Activated naive CD8-positive, alpha-beta T cell treated with anti-CD3 and anti-CD28 coated beads, Interleukin-2, amount 10 ng/mL, durations not matched to agents 7 days and 5 days (primary cell): ENCODE measurements at regions not wholly inside any gene's neighbourhood (a gene's known extent, or its start where the extent isn't known, plus 50 kb on each side); places are given as distances from the start of the nearest gene placed in this dataset.

Experiments
- ATAC-seq: fragments of 150-1000 bp; cut with Tn5 transposase; one replicate; pipeline ENCODE4 v1.10.0; 2021; ENCODE audit warnings: low read depth, moderate library complexity
- POLR2A ChIA-PET: fragments of 350-600 bp; sonication (Branson Sonifier 250); formaldehyde crosslinking; loops from one replicate; lab custom pipeline; 2021; ENCODE audit warnings: antibody characterized with exemption; lab: Charles Lee
- DNase-seq: peaks from one replicate; pipeline ENCODE4 v3.0.0; 2021
- H3K27ac Mint-ChIP-seq: one replicate; pipeline ENCODE4 v1.8.0; 2022; ENCODE audit warnings: mild to moderate bottlenecking, mixed read lengths
- H3K27me3 Mint-ChIP-seq: one replicate; pipeline ENCODE4 v1.8.0; 2022; ENCODE audit warnings: mild to moderate bottlenecking, moderate library complexity, mixed read lengths
- H3K36me3 Mint-ChIP-seq: one replicate; pipeline ENCODE4 v1.8.0; 2021; ENCODE audit warnings: mild to moderate bottlenecking, mixed read lengths
- H3K4me1 Mint-ChIP-seq: one replicate; pipeline ENCODE4 v1.8.0; 2021; ENCODE audit warnings: mixed read lengths
- H3K4me3 Mint-ChIP-seq: one replicate; pipeline ENCODE4 v1.8.0; 2022; ENCODE audit warnings: mild to moderate bottlenecking, moderate library complexity, mixed read lengths
- H3K9me3 Mint-ChIP-seq: one replicate; pipeline ENCODE4 v1.8.0; 2021; ENCODE audit warnings: mixed read lengths

- DNase-seq (no peak), ATAC-seq (no peak)
- H3K27me3 Mint-ChIP-seq: no peaks in the 10 kb centered on the region
- no peaks in the 10 kb centered on the region for H3K9me3 Mint-ChIP-seq
- H3K27ac Mint-ChIP-seq: no peak overlapping the region
- H3K36me3 Mint-ChIP-seq: no peaks in the 10 kb centered on the region
- no peak overlapping the region for H3K4me3 Mint-ChIP-seq
- POLR2A ChIA-PET: no interaction called here
- peaks cover 2% of the 10 kb centered on the region for H3K4me1 Mint-ChIP-seq
Observed at GRCh38 chr5:156019571-156020180, 307.3 kb upstream of the SGCD start.

DNA sequence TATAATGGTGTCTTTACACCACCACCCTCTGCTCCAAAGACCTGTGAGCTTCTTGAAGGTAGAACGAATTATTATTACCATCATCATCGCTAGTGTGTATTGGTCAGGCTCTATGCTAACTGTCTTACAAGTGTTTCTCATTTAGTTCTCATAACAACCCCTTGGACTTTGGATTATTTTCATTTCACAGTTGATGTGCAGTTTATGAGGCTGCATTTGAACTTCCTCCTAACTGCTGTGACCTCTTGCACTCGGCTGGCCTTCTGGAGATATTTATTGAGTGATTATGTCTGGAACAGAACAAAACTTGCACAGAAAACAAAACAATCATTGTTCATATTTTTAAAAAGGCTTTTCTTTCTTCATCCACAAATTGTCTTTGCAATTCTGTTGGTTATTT is 306.3 kb upstream of the SGCD start:
- no peak overlapping the region for H3K4me3 Mint-ChIP-seq
- H3K4me1 Mint-ChIP-seq: peaks cover 2% of the 10 kb centered on the region
- POLR2A ChIA-PET: no interaction called here
- ATAC-seq (no peak), DNase-seq (no peak)
- no peaks in the 10 kb centered on the region for H3K9me3 Mint-ChIP-seq
- no peaks in the 10 kb centered on the region for H3K36me3 Mint-ChIP-seq
- H3K27me3 Mint-ChIP-seq: no peaks in the 10 kb centered on the region
- H3K27ac Mint-ChIP-seq: no peak overlapping the region

DNA sequence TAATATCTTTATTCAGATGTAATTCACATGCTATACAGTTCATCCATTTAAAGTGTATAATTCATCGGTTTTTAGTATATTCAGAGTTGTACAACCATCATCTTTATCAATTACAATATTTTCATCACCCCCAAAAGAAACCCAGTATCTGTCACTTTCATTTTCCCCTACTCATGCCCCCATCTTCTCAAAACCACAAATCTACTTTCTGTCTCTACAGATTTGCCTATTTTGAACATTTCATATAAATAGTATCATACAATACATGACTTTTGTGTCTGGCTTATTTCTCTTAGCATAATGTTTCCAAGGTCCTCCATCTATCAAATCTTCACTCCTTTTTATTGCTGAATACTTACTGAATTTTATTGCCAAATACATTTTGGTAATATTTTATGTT is 305.1 kb upstream of the SGCD start:
- Mint-ChIP-seq H3K4me3 (no peak overlapping the region), H3K27me3 (no peaks in the 10 kb centered on the region), H3K9me3 (peaks cover 3% of the 10 kb centered on the region), H3K27ac (no peak overlapping the region), H3K36me3 (no peaks in the 10 kb centered on the region), H3K4me1 (peaks cover 2% of the 10 kb centered on the region)
- POLR2A ChIA-PET: no interaction called here
- ATAC-seq: no peak
- DNase-seq: no peak

DNA sequence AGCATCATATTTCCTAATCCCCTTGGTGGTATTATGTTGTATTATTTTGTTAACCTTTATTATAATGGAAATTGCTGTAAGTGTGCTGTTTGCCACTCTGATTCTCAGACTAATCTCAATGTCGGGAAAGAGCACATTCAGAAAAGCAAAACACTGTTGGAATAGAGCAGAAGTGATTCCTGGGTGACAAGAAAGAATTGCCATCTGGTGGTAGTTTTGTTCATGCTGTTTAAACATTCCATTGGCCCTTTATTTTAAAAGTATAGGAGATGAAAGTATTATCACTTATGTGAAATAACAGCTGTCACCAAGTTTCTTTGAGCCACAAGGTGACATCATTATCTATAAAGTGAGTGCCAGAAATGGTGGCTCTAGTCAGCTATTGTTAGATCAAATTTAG is 301.3 kb upstream of the SGCD start:
- Mint-ChIP-seq H3K4me1 (peaks cover 2% of the 10 kb centered on the region), H3K27ac (no peak overlapping the region), H3K4me3 (no peak overlapping the region), H3K36me3 (no peaks in the 10 kb centered on the region), H3K27me3 (no peaks in the 10 kb centered on the region), H3K9me3 (peaks cover 3% of the 10 kb centered on the region)
- ATAC-seq (no peak), DNase-seq (no peak)
- POLR2A ChIA-PET: no interaction called here

GRCh38 chr5:156031181-156031580 is 295.8 kb upstream of the SGCD start:
- H3K4me3 Mint-ChIP-seq: no peak overlapping the region
- H3K9me3 Mint-ChIP-seq: peaks cover 3% of the 10 kb centered on the region
- no peak for ATAC-seq
- no peaks in the 10 kb centered on the region for H3K27me3 Mint-ChIP-seq
- no peak for DNase-seq
- no peaks in the 10 kb centered on the region for H3K36me3 Mint-ChIP-seq
- no peaks in the 10 kb centered on the region for H3K4me1 Mint-ChIP-seq
- POLR2A ChIA-PET: no interaction called here
- no peak overlapping the region for H3K27ac Mint-ChIP-seq

DNA sequence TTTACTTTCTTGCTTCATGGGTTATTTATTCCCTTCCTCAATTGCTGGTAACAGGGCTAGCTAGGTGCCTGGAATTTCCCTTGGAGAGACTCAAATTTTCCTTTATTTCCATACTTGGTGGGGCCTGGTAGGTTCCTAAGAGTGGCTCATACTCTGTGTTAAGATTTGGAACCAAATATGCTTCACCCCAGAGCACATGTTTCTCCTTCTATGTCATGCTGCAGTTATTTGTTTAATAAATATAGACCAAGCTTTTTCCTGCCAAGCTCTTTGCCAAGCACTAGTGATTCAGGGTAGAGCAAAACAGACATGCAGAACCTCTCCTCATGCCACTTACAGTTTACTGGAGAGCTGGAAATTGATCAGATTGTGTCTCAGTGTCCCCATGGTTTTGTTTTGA is 290.3 kb upstream of the SGCD start:
- POLR2A ChIA-PET: no interaction called here
- ATAC-seq: no peak
- Mint-ChIP-seq H3K27me3 (no peaks in the 10 kb centered on the region), H3K36me3 (no peaks in the 10 kb centered on the region), H3K4me1 (no peaks in the 10 kb centered on the region), H3K27ac (no peak overlapping the region), H3K4me3 (no peak overlapping the region), H3K9me3 (no peaks in the 10 kb centered on the region)
- no peak for DNase-seq

- H3K36me3 Mint-ChIP-seq: no peaks in the 10 kb centered on the region
- no peaks in the 10 kb centered on the region for H3K4me1 Mint-ChIP-seq
- DNase-seq (no peak), ATAC-seq (no peak)
- no peaks in the 10 kb centered on the region for H3K9me3 Mint-ChIP-seq
- POLR2A ChIA-PET: no interaction called here
- no peaks in the 10 kb centered on the region for H3K27me3 Mint-ChIP-seq
- H3K4me3 Mint-ChIP-seq: no peak overlapping the region
- H3K27ac Mint-ChIP-seq: no peak overlapping the region
Observed at GRCh38 chr5:156037151-156037909, 289.6 kb upstream of the SGCD start.

GRCh38 chr5:156042726-156043125 is 284.2 kb upstream of the SGCD start:
- ATAC-seq (no peak), DNase-seq (no peak)
- Mint-ChIP-seq H3K9me3 (no peaks in the 10 kb centered on the region), H3K27me3 (no peaks in the 10 kb centered on the region), H3K36me3 (no peaks in the 10 kb centered on the region), H3K27ac (no peak overlapping the region), H3K4me1 (no peaks in the 10 kb centered on the region), H3K4me3 (no peak overlapping the region)
- POLR2A ChIA-PET: no interaction called here

GRCh38 chr5:156043351-156043750 is 283.6 kb upstream of the SGCD start:
- no peaks in the 10 kb centered on the region for H3K4me1 Mint-ChIP-seq
- DNase-seq: no peak
- H3K4me3 Mint-ChIP-seq: no peak overlapping the region
- H3K36me3 Mint-ChIP-seq: no peaks in the 10 kb centered on the region
- no peaks in the 10 kb centered on the region for H3K9me3 Mint-ChIP-seq
- ATAC-seq: no peak
- POLR2A ChIA-PET: no interaction called here
- H3K27me3 Mint-ChIP-seq: no peaks in the 10 kb centered on the region
- no peak overlapping the region for H3K27ac Mint-ChIP-seq

GRCh38 chr5:156051972-156052371 is 275.0 kb upstream of the SGCD start:
- Mint-ChIP-seq H3K27ac (no peak overlapping the region), H3K4me1 (no peaks in the 10 kb centered on the region), H3K27me3 (peaks cover 3% of the 10 kb centered on the region), H3K9me3 (no peaks in the 10 kb centered on the region), H3K36me3 (no peaks in the 10 kb centered on the region), H3K4me3 (no peak overlapping the region)
- DNase-seq: no peak
- no peak for ATAC-seq
- POLR2A ChIA-PET: no interaction called here

DNA sequence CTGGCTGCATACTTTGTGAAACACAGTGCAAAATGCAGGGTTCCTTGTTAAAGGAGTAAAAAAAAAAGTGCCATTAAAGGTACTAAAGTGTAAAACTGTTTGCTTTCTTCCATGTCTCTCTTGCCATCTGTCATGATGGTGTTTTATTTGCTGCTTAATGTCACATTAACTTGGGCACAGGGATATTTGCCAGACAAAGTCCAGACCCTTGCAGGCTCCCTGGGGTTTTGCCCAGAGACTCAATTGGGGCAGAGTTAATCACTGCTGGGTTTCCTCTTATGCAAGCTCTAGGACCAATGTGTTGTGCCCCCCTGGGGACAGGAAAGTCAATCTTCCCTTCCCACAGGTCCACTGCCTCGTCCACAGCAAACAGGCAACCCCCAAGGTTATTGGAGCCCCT is 274.3 kb upstream of the SGCD start:
- Mint-ChIP-seq H3K4me3 (no peak overlapping the region), H3K4me1 (no peaks in the 10 kb centered on the region), H3K27me3 (peaks cover 3% of the 10 kb centered on the region), H3K27ac (no peak overlapping the region), H3K36me3 (no peaks in the 10 kb centered on the region), H3K9me3 (no peaks in the 10 kb centered on the region)
- no peak for DNase-seq
- POLR2A ChIA-PET: no interaction called here
- ATAC-seq: no peak

- no peak overlapping the region for H3K27ac Mint-ChIP-seq
- H3K4me1 Mint-ChIP-seq: no peaks in the 10 kb centered on the region
- POLR2A ChIA-PET: no interaction called here
- H3K9me3 Mint-ChIP-seq: no peaks in the 10 kb centered on the region
- ATAC-seq: no peak
- no peak overlapping the region for H3K4me3 Mint-ChIP-seq
- peaks cover 3% of the 10 kb centered on the region for H3K27me3 Mint-ChIP-seq
- DNase-seq: no peak
- no peaks in the 10 kb centered on the region for H3K36me3 Mint-ChIP-seq
Observed at GRCh38 chr5:156053056-156053455, 273.9 kb upstream of the SGCD start.

- Mint-ChIP-seq H3K4me3 (no peak overlapping the region), H3K4me1 (no peaks in the 10 kb centered on the region), H3K27me3 (no peaks in the 10 kb centered on the region), H3K9me3 (no peaks in the 10 kb centered on the region), H3K27ac (no peak overlapping the region), H3K36me3 (no peaks in the 10 kb centered on the region)
- no peak for DNase-seq
- POLR2A ChIA-PET: no interaction called here
- ATAC-seq: no peak
Observed at GRCh38 chr5:156076912-156077311, 250.1 kb upstream of the SGCD start.

GRCh38 chr5:156087577-156088110 is 239.3 kb upstream of the SGCD start:
- DNase-seq: no peak
- Mint-ChIP-seq H3K36me3 (no peaks in the 10 kb centered on the region), H3K4me3 (no peak overlapping the region), H3K27ac (no peak overlapping the region), H3K4me1 (no peaks in the 10 kb centered on the region), H3K9me3 (peaks cover 2% of the 10 kb centered on the region), H3K27me3 (no peaks in the 10 kb centered on the region)
- no peak for ATAC-seq
- POLR2A ChIA-PET: no interaction called here
